HepG2 (cell line): ENCODE measurements at regions not wholly inside any gene's neighbourhood (a gene's known extent, or its start where the extent isn't known, plus 50 kb on each side); places are given as distances from the start of the nearest gene placed in this dataset.

Experiments
- ATAC-seq: fragments of 200-7000 bp; cut with Tn5 transposase; 3 replicates; pipeline ENCODE4 v1.9.1; 2020; ENCODE audit warnings: mild to moderate bottlenecking, moderate library complexity
- BruUV-seq: library from RNA; stranded (reverse); fragments of 400-500 nt; replicated peaks from 2 replicates; lab custom pipeline; 2021; lab: Mats Ljungman, UMichigan
- CTCF ChIA-PET: fragments of 300-600 bp; formaldehyde crosslinking; extraction: SDS; loops from one replicate; lab custom pipeline; 2021; ENCODE audit warnings: low total read pairs, inconsistent platforms, low intra/inter-chr PET ratio; lab: Yijun Ruan, JAX
- POLR2A ChIA-PET: fragments of 350-600 bp; sonication (Branson Sonifier 250); formaldehyde crosslinking; loops from one replicate; lab custom pipeline; 2020; ENCODE audit warnings: antibody characterized with exemption, inconsistent platforms; lab: Yijun Ruan, JAX
- DNase-seq: peaks from one replicate; pipeline ENCODE4 v3.0.0-alpha.2; 2015; ENCODE audit warnings: low spot score
- FAIRE-seq: peaks from 3 replicates; lab custom pipeline; 2011; peaks lifted over from hg19 to GRCh38; lab: Jason Lieb, UNC
- H2AFZ ChIP-seq: one replicate; pipeline ENCODE4 v1.6.1; 2011; ENCODE audit warnings: low read length, inconsistent platforms
- H3K27ac ChIP-seq: fragments of 300-600 bp; 3 replicates; pipeline ENCODE4 v1.8.0; 2011; ENCODE audit warnings: mixed run types, mild to moderate bottlenecking, mixed read lengths, low read length, inconsistent platforms; ENCODE audit not compliant: insufficient read depth; ENCODE audit errors: extremely low read length
- H3K27me3 ChIP-seq, 2 experiments: fragments of 200-600 bp in 1 of 2; 2 replicates in 1 of 2; 3 replicates in 1 of 2; pipeline versions ENCODE4 v1.6.0 to v1.8.0; 2011; ENCODE audit warnings: low read length in 2 of 2, mild to moderate bottlenecking in 2 of 2, moderate library complexity in 2 of 2, inconsistent platforms in 1 of 2; ENCODE audit not compliant: insufficient read depth in 2 of 2, control insufficient read depth in 1 of 2
- H3K36me3 ChIP-seq, 2 experiments: fragments of 200-600 bp in 1 of 2; replicated peaks in 1 of 2; 2 replicates in 1 of 2; 3 replicates in 1 of 2; pipeline versions ENCODE4 v1.5.1 to v1.8.0; 2011; ENCODE audit warnings: low read length in 2 of 2, inconsistent platforms in 1 of 2; ENCODE audit not compliant: insufficient read depth in 2 of 2, control insufficient read depth in 1 of 2
- H3K4me1 ChIP-seq: 2 replicates; pipeline ENCODE4 v1.5.1; 2012; ENCODE audit warnings: low read length, inconsistent platforms; ENCODE audit not compliant: insufficient read depth
- H3K4me2 ChIP-seq: 2 replicates; pipeline ENCODE4 v1.6.0; 2011; ENCODE audit warnings: low read depth, low read length, inconsistent platforms
- H3K4me3 ChIP-seq, 3 experiments: fragments of 200-600 bp in 1 of 3; sonication (generic), shearing (Covaris generic) in 1 of 3; replicated peaks in 1 of 3; 2 replicates each; pipeline ENCODE4 v1.5.1; 2011 to 2016; ENCODE audit warnings: low read length in 3 of 3, inconsistent platforms in 2 of 3, low read depth in 2 of 3, mild to moderate bottlenecking in 2 of 3, control low read depth in 1 of 3, mixed read lengths in 1 of 3; ENCODE audit not compliant: insufficient read depth in 1 of 3
- H3K79me2 ChIP-seq: one replicate; pipeline ENCODE4 v1.6.1; 2011; ENCODE audit warnings: low read length, inconsistent platforms; ENCODE audit not compliant: insufficient read depth
- H3K9ac ChIP-seq: 2 replicates; pipeline ENCODE4 v1.6.0; 2011; ENCODE audit warnings: mild to moderate bottlenecking, low read depth, low read length, inconsistent platforms; ENCODE audit not compliant: insufficient read depth
- H3K9me3 ChIP-seq: 2 replicates; pipeline ENCODE4 v1.5.1; 2012; ENCODE audit warnings: mild to moderate bottlenecking, low read length
- H4K20me1 ChIP-seq: 2 replicates; pipeline ENCODE4 v1.6.0; 2011; ENCODE audit warnings: inconsistent platforms, mild to moderate bottlenecking, low read length, moderate library complexity; ENCODE audit not compliant: insufficient read depth
- CENPT ChIP-seq: sonication (generic); formaldehyde crosslinking; IDR thresholded peaks from 2 replicates; pipeline ENCODE4 v1.8.0; 2022; ENCODE audit warnings: low read depth, mild to moderate bottlenecking, moderate library complexity, missing genetic modification reagents
- MAFF ChIP-seq: IDR thresholded peaks from 2 replicates; pipeline ENCODE4 v1.6.1; 2011; ENCODE audit warnings: low read depth, low read length, improper control_type of control experiment
- NFRKB ChIP-seq: fragments of 450-650 bp; IDR thresholded peaks from 2 replicates; pipeline ENCODE4 v1.6.1; 2017
- ZBTB10 ChIP-seq: sonication (generic); formaldehyde crosslinking; IDR thresholded peaks from 2 replicates; pipeline ENCODE4 v1.4.0; 2020; ENCODE audit warnings: missing genetic modification reagents, borderline replicate concordance
- ZFP1 ChIP-seq: IDR thresholded peaks from 2 replicates; pipeline ENCODE4 v1.6.1; 2016
- ZFP36L1 ChIP-seq: sonication (generic); formaldehyde crosslinking; IDR thresholded peaks from 2 replicates; pipeline ENCODE4 v1.8.0; 2022; ENCODE audit warnings: mild to moderate bottlenecking, missing genetic modification reagents, moderate library complexity
- ZNF318 ChIP-seq: sonication (generic); formaldehyde crosslinking; IDR thresholded peaks from 2 replicates; pipeline ENCODE4 v1.4.0; 2020; ENCODE audit warnings: mild to moderate bottlenecking, missing genetic modification reagents
- ZNF567 ChIP-seq: sonication (generic); formaldehyde crosslinking; IDR thresholded peaks from 2 replicates; pipeline ENCODE4 v1.8.1; 2023; ENCODE audit warnings: mild to moderate bottlenecking, missing genetic modification reagents, borderline replicate concordance
- WGBS: methylation state at CpG from one replicate; pipeline ENCODE4 v1.1.6; 2017; ENCODE audit warnings: low lambda C conversion rate; 5-methylcytosine and 5-hydroxymethylcytosine counted together
- in situ Hi-C: cut with HindIII; loops from 2 replicates; pipeline ENCODE4 v1.10.0; 2017; ENCODE audit warnings: low pct_unique_long_range_greater_than_20kb; ENCODE audit not compliant: extremely low pct_ligation_motif_present
- intact Hi-C: fragments of 100-400 bp; cut with micrococcal nuclease; formaldehyde crosslinking; loops from one replicate; pipeline ENCODE4 v1.10.0; 2022; ENCODE audit not compliant: unreplicated experiment
- TF ChIP-seq, protein P1 (sequence below): IDR thresholded peaks from 2 replicates; pipeline ENCODE4 v1.4.0; 2020; ENCODE audit warnings: mild to moderate bottlenecking, missing genetic modification reagents

GRCh38 chr14:71741241-71741640, 191.0 kb upstream of the RGS6 start:
- intact Hi-C loops (no loop called here), in situ Hi-C loops (no loop called here)
- DNase-seq (no peak), ATAC-seq (no peak), FAIRE-seq (no peak)
- no peak overlapping the region for H2AFZ ChIP-seq
- 94% methylated on average over 5 of the region's 5 CpGs for WGBS
- no TSS peak for BruUV-seq
- H3K36me3 ChIP-seq, result peaks cover 5 to 11% of the 10 kb centered on the region in 2 experiments; a peak in 3 of 5 replicates
- H3K4me3 ChIP-seq, result no peak overlapping the region
- H3K27me3 ChIP-seq, result no peaks in the 10 kb centered on the region
- CTCF ChIA-PET, result no interaction called here
- no peaks in the 10 kb centered on the region for H3K4me1 ChIP-seq
- no peaks in the 10 kb centered on the region for H3K79me2 ChIP-seq
- H3K9ac ChIP-seq, result no peak overlapping the region
- H4K20me1 ChIP-seq, result no peaks in the 10 kb centered on the region
- no peak overlapping the region for H3K4me2 ChIP-seq
- POLR2A ChIA-PET, result no interaction called here
- no peak overlapping the region for H3K27ac ChIP-seq
- H3K9me3 ChIP-seq, result no peaks in the 10 kb centered on the region
- TF ChIP-seq, protein P1, sequence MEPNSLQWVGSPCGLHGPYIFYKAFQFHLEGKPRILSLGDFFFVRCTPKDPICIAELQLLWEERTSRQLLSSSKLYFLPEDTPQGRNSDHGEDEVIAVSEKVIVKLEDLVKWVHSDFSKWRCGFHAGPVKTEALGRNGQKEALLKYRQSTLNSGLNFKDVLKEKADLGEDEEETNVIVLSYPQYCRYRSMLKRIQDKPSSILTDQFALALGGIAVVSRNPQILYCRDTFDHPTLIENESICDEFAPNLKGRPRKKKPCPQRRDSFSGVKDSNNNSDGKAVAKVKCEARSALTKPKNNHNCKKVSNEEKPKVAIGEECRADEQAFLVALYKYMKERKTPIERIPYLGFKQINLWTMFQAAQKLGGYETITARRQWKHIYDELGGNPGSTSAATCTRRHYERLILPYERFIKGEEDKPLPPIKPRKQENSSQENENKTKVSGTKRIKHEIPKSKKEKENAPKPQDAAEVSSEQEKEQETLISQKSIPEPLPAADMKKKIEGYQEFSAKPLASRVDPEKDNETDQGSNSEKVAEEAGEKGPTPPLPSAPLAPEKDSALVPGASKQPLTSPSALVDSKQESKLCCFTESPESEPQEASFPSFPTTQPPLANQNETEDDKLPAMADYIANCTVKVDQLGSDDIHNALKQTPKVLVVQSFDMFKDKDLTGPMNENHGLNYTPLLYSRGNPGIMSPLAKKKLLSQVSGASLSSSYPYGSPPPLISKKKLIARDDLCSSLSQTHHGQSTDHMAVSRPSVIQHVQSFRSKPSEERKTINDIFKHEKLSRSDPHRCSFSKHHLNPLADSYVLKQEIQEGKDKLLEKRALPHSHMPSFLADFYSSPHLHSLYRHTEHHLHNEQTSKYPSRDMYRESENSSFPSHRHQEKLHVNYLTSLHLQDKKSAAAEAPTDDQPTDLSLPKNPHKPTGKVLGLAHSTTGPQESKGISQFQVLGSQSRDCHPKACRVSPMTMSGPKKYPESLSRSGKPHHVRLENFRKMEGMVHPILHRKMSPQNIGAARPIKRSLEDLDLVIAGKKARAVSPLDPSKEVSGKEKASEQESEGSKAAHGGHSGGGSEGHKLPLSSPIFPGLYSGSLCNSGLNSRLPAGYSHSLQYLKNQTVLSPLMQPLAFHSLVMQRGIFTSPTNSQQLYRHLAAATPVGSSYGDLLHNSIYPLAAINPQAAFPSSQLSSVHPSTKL (CRISPR knock-in tag), result no peak
- TF ChIP-seq ZNF567 (CRISPR knock-in tag) (no peak), NFRKB (no peak), MAFF (no peak), CENPT (no peak), ZFP36L1 (CRISPR knock-in tag) (no peak), ZFP1 (CRISPR knock-in tag) (no peak), ZBTB10 (CRISPR knock-in tag) (no peak), ZNF318 (CRISPR knock-in tag) (no peak)
